ENCODE measurements at regions not wholly inside any gene's neighbourhood (a gene's known extent, or its start where the extent isn't known, plus 50 kb on each side); places are given as distances from the start of the nearest gene placed in this dataset.

- TF ChIP-seq EZH2 (IDR thresholded peaks at IDR 0.05; ENCODE audit: borderline replicate concordance) (no peak), EZH2phosphoT487 (IDR thresholded peaks at IDR 0.05; ENCODE audit: low read depth, severe bottlenecking, unreplicated experiment) (no peak), CTCF (IDR thresholded peaks at IDR 0.05; ENCODE audit: poor library complexity) (no peak)
- no peaks in the 10 kb centered on the region for H3K4me1 ChIP-seq (ENCODE audit: insufficient read depth)
Observed at GRCh38 chr14:83847102-83847501, 1682.8 kb upstream of the FLRT2 start.

GRCh38 chr14:83850092-83850491 lies 1679.9 kb upstream of the FLRT2 start:
- Histone ChIP-seq H3K36me3 (replicated peaks; ENCODE audit: insufficient read depth, low read depth) (no peaks in the 10 kb centered on the region), H3K27ac (no peak overlapping the region), H4K20me1 (ENCODE audit: insufficient read depth, poor library complexity, severe bottlenecking) (no peaks in the 10 kb centered on the region), H3K4me3 (no peak overlapping the region), H3K9me2 (replicated peaks; ENCODE audit: insufficient read depth) (no peaks in the 10 kb centered on the region), H3K9me3 (ENCODE audit: low read depth) (no peaks in the 10 kb centered on the region), H3K27me3 (no peaks in the 10 kb centered on the region), H3K4me2 (no peak overlapping the region), H3K4me1 (ENCODE audit: insufficient read depth) (no peaks in the 10 kb centered on the region), H2AFZ (no peak overlapping the region), H3K79me2 (no peaks in the 10 kb centered on the region)
- DNase-seq (ENCODE audit: low spot score), result no peak
- TF ChIP-seq EZH2 (IDR thresholded peaks at IDR 0.05; ENCODE audit: borderline replicate concordance) (no peak), CTCF (IDR thresholded peaks at IDR 0.05; ENCODE audit: poor library complexity) (no peak), EZH2phosphoT487 (IDR thresholded peaks at IDR 0.05; ENCODE audit: low read depth, severe bottlenecking, unreplicated experiment) (no peak)
- 81% methylated on average over 5 of the region's 5 CpGs for WGBS (ENCODE audit: low lambda C conversion rate, missing lambda C conversion rate)

More at GRCh38 chr14:83847102-83847501, 1682.8 kb upstream of the FLRT2 start:
- no peak overlapping the region for H3K27ac ChIP-seq
- no peaks in the 10 kb centered on the region for H3K9me3 ChIP-seq (ENCODE audit: low read depth)
- no peak for DNase-seq (ENCODE audit: low spot score)
- no peaks in the 10 kb centered on the region for H3K79me2 ChIP-seq
- no peak overlapping the region for H3K4me3 ChIP-seq
- no peaks in the 10 kb centered on the region for H3K36me3 ChIP-seq (replicated peaks; ENCODE audit: insufficient read depth, low read depth)
- no peak overlapping the region for H2AFZ ChIP-seq
- H3K27me3 ChIP-seq, result no peaks in the 10 kb centered on the region
- H3K4me2 ChIP-seq, result no peak overlapping the region
- H3K9me2 ChIP-seq (replicated peaks; ENCODE audit: insufficient read depth), result no peaks in the 10 kb centered on the region
- H4K20me1 ChIP-seq (ENCODE audit: insufficient read depth, poor library complexity, severe bottlenecking), result no peaks in the 10 kb centered on the region
- WGBS (ENCODE audit: low lambda C conversion rate, missing lambda C conversion rate), result 61% methylated on average over 1 of the region's 1 CpG

- H3K4me2 ChIP-seq, result no peak overlapping the region
- H3K27ac ChIP-seq, result no peak overlapping the region
- H3K27me3 ChIP-seq, result no peaks in the 10 kb centered on the region
- WGBS (ENCODE audit: low lambda C conversion rate, missing lambda C conversion rate), result 44% methylated on average over 3 of the region's 3 CpGs
- H2AFZ ChIP-seq, result no peak overlapping the region
- TF ChIP-seq CTCF (IDR thresholded peaks at IDR 0.05; ENCODE audit: poor library complexity) (no peak), EZH2 (IDR thresholded peaks at IDR 0.05; ENCODE audit: borderline replicate concordance) (no peak), EZH2phosphoT487 (IDR thresholded peaks at IDR 0.05; ENCODE audit: low read depth, severe bottlenecking, unreplicated experiment) (no peak)
- no peaks in the 10 kb centered on the region for H3K4me1 ChIP-seq (ENCODE audit: insufficient read depth)
- no peaks in the 10 kb centered on the region for H3K79me2 ChIP-seq
- H4K20me1 ChIP-seq (ENCODE audit: insufficient read depth, poor library complexity, severe bottlenecking), result no peaks in the 10 kb centered on the region
- H3K9me2 ChIP-seq (replicated peaks; ENCODE audit: insufficient read depth), result no peaks in the 10 kb centered on the region
- no peak for DNase-seq (ENCODE audit: low spot score)
- no peak overlapping the region for H3K4me3 ChIP-seq
- no peaks in the 10 kb centered on the region for H3K9me3 ChIP-seq (ENCODE audit: low read depth)
- no peaks in the 10 kb centered on the region for H3K36me3 ChIP-seq (replicated peaks; ENCODE audit: insufficient read depth, low read depth)
Observed at GRCh38 chr14:83856334-83856733, 1673.6 kb upstream of the FLRT2 start.

GRCh38 chr14:83860631-83861155 lies 1669.3 kb upstream of the FLRT2 start:
- Histone ChIP-seq H3K9me3 (ENCODE audit: low read depth) (no peaks in the 10 kb centered on the region), H3K79me2 (no peaks in the 10 kb centered on the region), H3K9me2 (replicated peaks; ENCODE audit: insufficient read depth) (no peaks in the 10 kb centered on the region), H4K20me1 (ENCODE audit: insufficient read depth, poor library complexity, severe bottlenecking) (no peaks in the 10 kb centered on the region), H3K27me3 (no peaks in the 10 kb centered on the region), H3K4me2 (no peak overlapping the region), H3K27ac (no peak overlapping the region), H3K36me3 (replicated peaks; ENCODE audit: insufficient read depth, low read depth) (no peaks in the 10 kb centered on the region), H3K4me1 (ENCODE audit: insufficient read depth) (no peaks in the 10 kb centered on the region), H3K4me3 (no peak overlapping the region), H2AFZ (no peak overlapping the region)
- TF ChIP-seq CTCF (IDR thresholded peaks at IDR 0.05; ENCODE audit: poor library complexity) (no peak), EZH2phosphoT487 (IDR thresholded peaks at IDR 0.05; ENCODE audit: low read depth, severe bottlenecking, unreplicated experiment) (no peak), EZH2 (IDR thresholded peaks at IDR 0.05; ENCODE audit: borderline replicate concordance) (no peak)
- WGBS (ENCODE audit: low lambda C conversion rate, missing lambda C conversion rate), result 83% methylated on average over 5 of the region's 5 CpGs
- DNase-seq (ENCODE audit: low spot score), result no peak
